PC-9 (cell line): ENCODE measurements at regions not wholly inside any gene's neighbourhood (a gene's known extent, or its start where the extent isn't known, plus 50 kb on each side); places are given as distances from the start of the nearest gene placed in this dataset.

Experiments
- BruUV-seq: library from RNA; stranded (reverse); fragments of 400-500 nt; replicated peaks from 2 replicates; lab custom pipeline; 2021; lab: Mats Ljungman, UMichigan
- CTCF ChIA-PET: fragments of 300-600 bp; sonication (Branson Sonifier 250); formaldehyde crosslinking; loops from one replicate; lab custom pipeline; 2022; ENCODE audit warnings: antibody characterized with exemption; lab: Charles Lee
- POLR2A ChIA-PET: fragments of 300-600 bp; sonication (Branson Sonifier 250); formaldehyde crosslinking; loops from one replicate; lab custom pipeline; 2022; ENCODE audit warnings: antibody characterized with exemption; ENCODE audit not compliant: unreplicated experiment; lab: Charles Lee
- DNase-seq, 2 experiments: peaks; one replicate each; pipeline versions ENCODE4 v3.0.0 to v3.0.0-alpha.2; 2015 to 2022; ENCODE audit warnings: mixed read lengths in 1 of 2
- H2AFZ ChIP-seq: fragments of 200-600 bp; sonication (generic); 2 replicates; pipeline ENCODE4 v1.8.1; 2017; ENCODE audit warnings: antibody characterized with exemption
- H3F3A ChIP-seq: fragments of 200-600 bp; sonication (generic); 2 replicates; pipeline ENCODE4 v1.8.1; 2017; ENCODE audit warnings: antibody characterized with exemption, mild to moderate bottlenecking, low read depth; ENCODE audit not compliant: insufficient read depth
- H3K27ac ChIP-seq: fragments of 200-600 bp; sonication (generic); 2 replicates; pipeline ENCODE4 v1.6.1; 2016; ENCODE audit warnings: mixed run types
- H3K27me3 ChIP-seq: fragments of 200-600 bp; sonication (generic); 2 replicates; pipeline ENCODE4 v1.6.1; 2016; ENCODE audit warnings: low read depth, mixed run types; ENCODE audit not compliant: insufficient read depth
- H3K36me3 ChIP-seq: fragments of 200-600 bp; sonication (generic); 2 replicates; pipeline ENCODE4 v1.6.1; 2016; ENCODE audit warnings: low read depth, mixed run types
- H3K4me1 ChIP-seq: fragments of 200-600 bp; sonication (generic); replicated peaks from 2 replicates; pipeline ENCODE4 v1.6.1; 2016; ENCODE audit warnings: mixed run types; ENCODE audit not compliant: insufficient read depth
- H3K4me2 ChIP-seq: fragments of 200-600 bp; sonication (generic); 2 replicates; pipeline ENCODE4 v1.6.1; 2017; ENCODE audit warnings: mixed run types
- H3K4me3 ChIP-seq: fragments of 200-600 bp; sonication (generic); 2 replicates; pipeline ENCODE4 v1.6.1; 2016; ENCODE audit warnings: mixed run types
- H3K79me2 ChIP-seq: fragments of 200-600 bp; sonication (generic); 2 replicates; pipeline ENCODE4 v1.6.1; 2017; ENCODE audit warnings: low read depth, mixed run types
- H3K9me2 ChIP-seq: fragments of 200-600 bp; sonication (generic); 2 replicates; pipeline ENCODE4 v1.8.1; 2017; ENCODE audit warnings: mild to moderate bottlenecking; ENCODE audit not compliant: insufficient read depth
- H3K9me3 ChIP-seq: fragments of 200-600 bp; sonication (generic); 2 replicates; pipeline ENCODE4 v1.8.1; 2016; ENCODE audit warnings: low read depth; ENCODE audit not compliant: insufficient read depth
- H4K20me1 ChIP-seq: fragments of 200-600 bp; sonication (generic); 2 replicates; pipeline ENCODE4 v1.8.1; 2017; ENCODE audit not compliant: insufficient read depth
- EZH2 ChIP-seq: fragments of 200-600 bp; sonication (generic); IDR thresholded peaks from 2 replicates; pipeline ENCODE4 v1.8.0; 2017; ENCODE audit warnings: antibody characterized with exemption, low read depth
- intact Hi-C: fragments of 100-400 bp; cut with micrococcal nuclease; formaldehyde crosslinking; loops from one replicate; pipeline ENCODE4 v1.10.0; 2022; ENCODE audit not compliant: unreplicated experiment
- TF ChIP-seq, protein P1 (sequence below): fragments of 200-600 bp; sonication (generic); conservative IDR thresholded peaks from 2 replicates; pipeline ENCODE4 v1.6.1; 2017; ENCODE audit warnings: mixed run types, antibody characterized with exemption, mild to moderate bottlenecking, moderate library complexity

DNA sequence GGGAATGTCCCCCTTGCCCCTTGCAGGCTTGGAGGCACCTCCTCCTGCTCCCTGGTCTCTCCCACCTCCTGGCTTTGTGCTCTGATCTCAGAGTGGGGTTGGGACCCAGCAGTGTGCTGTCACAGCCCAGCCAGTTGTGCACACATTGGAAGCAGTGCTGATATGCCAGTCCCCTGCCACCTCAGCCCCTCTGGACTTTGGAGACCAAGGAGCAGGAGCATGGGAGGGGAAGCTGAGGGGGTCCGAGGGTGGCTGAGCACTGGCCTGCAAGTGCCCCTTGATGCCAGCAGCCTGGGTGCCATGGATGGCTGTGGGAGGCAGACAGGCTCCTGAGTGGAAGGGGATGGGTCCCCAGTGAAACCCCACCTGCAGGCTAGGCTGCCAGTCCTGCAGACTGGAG lies 235.4 kb downstream of the ZNF716 start:
- H3K79me2 ChIP-seq, result no peaks in the 10 kb centered on the region
- H3K27ac ChIP-seq, result no peak overlapping the region
- DNase-seq, result no peak
- no peaks in the 10 kb centered on the region for H3K27me3 ChIP-seq
- no peak overlapping the region for H3K4me2 ChIP-seq
- H4K20me1 ChIP-seq, result no peaks in the 10 kb centered on the region
- no peak overlapping the region for H2AFZ ChIP-seq
- intact Hi-C loops, result no loop called here
- no peaks in the 10 kb centered on the region for H3F3A ChIP-seq
- BruUV-seq, result no TSS peak
- H3K4me3 ChIP-seq, result no peak overlapping the region
- TF ChIP-seq, protein P1, sequence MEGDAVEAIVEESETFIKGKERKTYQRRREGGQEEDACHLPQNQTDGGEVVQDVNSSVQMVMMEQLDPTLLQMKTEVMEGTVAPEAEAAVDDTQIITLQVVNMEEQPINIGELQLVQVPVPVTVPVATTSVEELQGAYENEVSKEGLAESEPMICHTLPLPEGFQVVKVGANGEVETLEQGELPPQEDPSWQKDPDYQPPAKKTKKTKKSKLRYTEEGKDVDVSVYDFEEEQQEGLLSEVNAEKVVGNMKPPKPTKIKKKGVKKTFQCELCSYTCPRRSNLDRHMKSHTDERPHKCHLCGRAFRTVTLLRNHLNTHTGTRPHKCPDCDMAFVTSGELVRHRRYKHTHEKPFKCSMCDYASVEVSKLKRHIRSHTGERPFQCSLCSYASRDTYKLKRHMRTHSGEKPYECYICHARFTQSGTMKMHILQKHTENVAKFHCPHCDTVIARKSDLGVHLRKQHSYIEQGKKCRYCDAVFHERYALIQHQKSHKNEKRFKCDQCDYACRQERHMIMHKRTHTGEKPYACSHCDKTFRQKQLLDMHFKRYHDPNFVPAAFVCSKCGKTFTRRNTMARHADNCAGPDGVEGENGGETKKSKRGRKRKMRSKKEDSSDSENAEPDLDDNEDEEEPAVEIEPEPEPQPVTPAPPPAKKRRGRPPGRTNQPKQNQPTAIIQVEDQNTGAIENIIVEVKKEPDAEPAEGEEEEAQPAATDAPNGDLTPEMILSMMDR, result no peak
- no peak for TF ChIP-seq EZH2
- ChIA-PET CTCF (no interaction called here), POLR2A (no interaction called here)
- no peaks in the 10 kb centered on the region for H3K36me3 ChIP-seq
- no peaks in the 10 kb centered on the region for H3K9me3 ChIP-seq
- H3K9me2 ChIP-seq, result no peaks in the 10 kb centered on the region
- H3K4me1 ChIP-seq, result no peaks in the 10 kb centered on the region
